Breast epithelium (tissue), 4 donors: ENCODE measurements at regions not wholly inside any gene's neighbourhood (a gene's known extent, or its start where the extent isn't known, plus 50 kb on each side); places are given as distances from the start of the nearest gene placed in this dataset.

ENCODE experiments used
- DNase-seq, 2 donors: peaks; one replicate each; pipeline ENCODE4 v3.0.0-alpha.2; 2019; ENCODE audit warnings: low spot score in 2 of 2
- H3K27ac ChIP-seq, 2 donors: fragments of 200-600 bp; sonication (generic) in 1 of 2; one replicate each; pipeline ENCODE4 v1.5.1; 2016 to 2019; ENCODE audit warnings: mild to moderate bottlenecking in 1 of 2
- H3K27me3 ChIP-seq, 2 donors: fragments of 200-600 bp; sonication (generic) in 1 of 2; one replicate each; pipeline versions ENCODE4 v1.5.1 to v1.6.0; 2017 to 2019; ENCODE audit warnings: control low read depth in 1 of 2, mild to moderate bottlenecking in 1 of 2
- H3K36me3 ChIP-seq: fragments of 200-600 bp; one replicate; pipeline ENCODE4 v1.5.1; 2019
- H3K4me1 ChIP-seq, 2 donors: fragments of 200-600 bp; sonication (generic); one replicate each; pipeline ENCODE4 v1.5.1; 2016 to 2019; ENCODE audit warnings: control low read depth in 1 of 2
- H3K4me3 ChIP-seq, 3 donors: fragments of 200-600 bp; sonication (generic); 1 replicate in 2 of 3; 2 replicates in 1 of 3; pipeline ENCODE4 v1.5.1; 2016 to 2019; ENCODE audit warnings: mild to moderate bottlenecking in 3 of 3, moderate library complexity in 2 of 3
- H3K9me3 ChIP-seq, 2 donors: fragments of 200-600 bp; sonication (generic) in 1 of 2; one replicate each; pipeline ENCODE4 v1.5.1; 2016 to 2019; ENCODE audit warnings: control low read depth in 1 of 2
- POLR2A ChIP-seq: fragments of 450-650 bp; IDR thresholded peaks from one replicate; pipeline ENCODE4 v1.6.1; 2016; ENCODE audit warnings: antibody characterized with exemption, mild to moderate bottlenecking, moderate library complexity
- POLR2AphosphoS5 ChIP-seq, 3 donors: sonication (generic); formaldehyde crosslinking; IDR thresholded peaks; one replicate each; pipeline ENCODE4 v1.6.1; 2017; ENCODE audit warnings: antibody characterized with exemption in 3 of 3
- intact Hi-C: fragments of 100-400 bp; cut with DNase I; formaldehyde crosslinking; loops from one replicate; pipeline ENCODE4 v1.15.1; 2023; ENCODE audit warnings: low total_unique reads
- TF ChIP-seq, protein P1 (sequence below), 3 donors: fragments of 450-650 bp; IDR thresholded peaks; one replicate each; pipeline ENCODE4 v1.5.1; 2016 to 2017; ENCODE audit warnings: antibody characterized with exemption in 3 of 3, mild to moderate bottlenecking in 3 of 3, moderate library complexity in 3 of 3

- no peak for DNase-seq
- intact Hi-C loops = no loop called here
- no peaks in the 10 kb centered on the region for H3K36me3 ChIP-seq
- no peak overlapping the region for H3K4me3 ChIP-seq
- no peak for TF ChIP-seq POLR2A
- no peak for TF ChIP-seq POLR2AphosphoS5 (IDR thresholded peaks at IDR 0.05)
- TF ChIP-seq, protein P1, sequence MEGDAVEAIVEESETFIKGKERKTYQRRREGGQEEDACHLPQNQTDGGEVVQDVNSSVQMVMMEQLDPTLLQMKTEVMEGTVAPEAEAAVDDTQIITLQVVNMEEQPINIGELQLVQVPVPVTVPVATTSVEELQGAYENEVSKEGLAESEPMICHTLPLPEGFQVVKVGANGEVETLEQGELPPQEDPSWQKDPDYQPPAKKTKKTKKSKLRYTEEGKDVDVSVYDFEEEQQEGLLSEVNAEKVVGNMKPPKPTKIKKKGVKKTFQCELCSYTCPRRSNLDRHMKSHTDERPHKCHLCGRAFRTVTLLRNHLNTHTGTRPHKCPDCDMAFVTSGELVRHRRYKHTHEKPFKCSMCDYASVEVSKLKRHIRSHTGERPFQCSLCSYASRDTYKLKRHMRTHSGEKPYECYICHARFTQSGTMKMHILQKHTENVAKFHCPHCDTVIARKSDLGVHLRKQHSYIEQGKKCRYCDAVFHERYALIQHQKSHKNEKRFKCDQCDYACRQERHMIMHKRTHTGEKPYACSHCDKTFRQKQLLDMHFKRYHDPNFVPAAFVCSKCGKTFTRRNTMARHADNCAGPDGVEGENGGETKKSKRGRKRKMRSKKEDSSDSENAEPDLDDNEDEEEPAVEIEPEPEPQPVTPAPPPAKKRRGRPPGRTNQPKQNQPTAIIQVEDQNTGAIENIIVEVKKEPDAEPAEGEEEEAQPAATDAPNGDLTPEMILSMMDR (IDR thresholded peaks at IDR 0.05) = no peak
- H3K4me1 ChIP-seq = no peaks in the 10 kb centered on the region
- no peak overlapping the region for H3K27ac ChIP-seq
- H3K27me3 ChIP-seq = no peaks in the 10 kb centered on the region
- H3K9me3 ChIP-seq = no peaks in the 10 kb centered on the region
These were observed 335.3 kb downstream of the MAF start for GRCh38 chr16:79265196-79265595.

GRCh38 chr16:79264237-79265109 lies 336.1 kb downstream of the MAF start:
- no peaks in the 10 kb centered on the region for H3K36me3 ChIP-seq
- intact Hi-C loops = no loop called here
- H3K27ac ChIP-seq = no peak overlapping the region
- TF ChIP-seq, protein P1 (IDR thresholded peaks at IDR 0.05) = no peak
- TF ChIP-seq POLR2AphosphoS5 (IDR thresholded peaks at IDR 0.05) (no peak), POLR2A (no peak)
- no peaks in the 10 kb centered on the region for H3K4me1 ChIP-seq
- H3K4me3 ChIP-seq = no peak overlapping the region
- DNase-seq = no peak
- no peaks in the 10 kb centered on the region for H3K9me3 ChIP-seq
- H3K27me3 ChIP-seq = no peaks in the 10 kb centered on the region

DNA sequence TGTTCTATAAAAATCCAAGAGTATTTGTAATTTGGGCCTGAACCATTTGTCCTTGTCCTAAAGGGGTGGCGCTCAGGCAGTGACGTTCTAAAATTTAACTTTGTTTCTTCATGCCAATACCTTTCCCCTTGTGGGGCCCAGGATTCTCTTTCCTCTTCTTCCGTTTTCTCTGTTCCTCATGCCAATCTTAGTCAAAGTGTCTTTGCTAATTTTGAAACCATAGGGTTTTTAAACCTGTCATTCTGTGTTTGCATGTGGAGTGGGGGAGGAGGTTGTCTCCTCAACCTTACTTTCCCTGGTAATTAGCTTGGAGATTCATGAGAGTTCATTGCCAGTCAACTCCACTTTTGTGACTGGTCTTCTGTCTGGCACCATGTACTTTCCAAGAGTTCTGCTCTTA lies 337.1 kb downstream of the MAF start:
- H3K9me3 ChIP-seq = no peaks in the 10 kb centered on the region
- H3K27me3 ChIP-seq = no peaks in the 10 kb centered on the region
- H3K4me3 ChIP-seq = no peak overlapping the region
- intact Hi-C loops = no loop called here
- TF ChIP-seq POLR2A (no peak), POLR2AphosphoS5 (IDR thresholded peaks at IDR 0.05) (no peak)
- no peaks in the 10 kb centered on the region for H3K36me3 ChIP-seq
- H3K27ac ChIP-seq = no peak overlapping the region
- H3K4me1 ChIP-seq = no peaks in the 10 kb centered on the region
- DNase-seq = no peak
